IPS-NIHi7 (cell line): ENCODE measurements at regions not wholly inside any gene's neighbourhood (a gene's known extent, or its start where the extent isn't known, plus 50 kb on each side); places are given as distances from the start of the nearest gene placed in this dataset.

Source experiments
- DNase-seq: peaks from one replicate; pipeline ENCODE4 v3.0.0; 2012; ENCODE audit warnings: mixed read lengths; ENCODE audit errors: extremely low spot score

DNA sequence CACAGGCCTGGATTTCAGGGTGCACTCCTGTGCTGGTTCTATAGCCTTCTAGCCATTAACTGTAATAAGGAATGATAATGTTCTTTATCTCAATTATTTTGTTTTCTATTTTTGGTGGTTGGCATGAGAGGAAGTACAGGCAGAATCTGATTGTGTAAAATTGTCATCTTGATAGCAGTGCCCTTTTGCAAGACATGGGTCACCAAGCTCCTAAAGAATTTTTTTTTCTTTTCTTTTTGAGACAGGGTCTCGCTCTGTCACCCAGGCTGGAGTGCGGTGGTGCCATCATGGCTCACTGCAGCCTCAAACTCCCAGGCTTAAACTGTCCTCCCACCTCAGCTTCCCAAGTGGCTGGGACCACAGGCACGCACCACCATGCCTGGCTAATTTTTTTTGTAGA is 206.7 kb upstream of the JARID2 start:
- DNase-seq = no peak

DNA sequence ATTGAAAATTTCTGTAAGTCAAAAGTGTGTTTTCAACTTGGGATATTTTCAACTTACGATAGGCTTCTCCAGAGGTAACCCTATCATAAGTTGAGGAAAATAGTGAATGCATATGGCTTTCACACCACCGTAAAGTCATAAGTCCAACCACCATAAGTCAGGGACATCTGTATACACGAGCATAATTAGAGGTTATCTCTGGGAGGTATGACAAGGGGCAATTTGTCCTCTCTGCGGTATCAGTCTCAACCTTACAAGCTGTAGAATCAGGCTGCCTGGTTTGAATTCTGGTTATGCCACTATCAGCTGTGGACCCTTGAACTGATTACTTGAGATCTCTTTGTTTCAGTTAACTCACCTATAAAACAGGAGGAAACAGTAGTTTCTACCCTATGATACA is 202.9 kb upstream of the JARID2 start:
- no peak for DNase-seq

DNA sequence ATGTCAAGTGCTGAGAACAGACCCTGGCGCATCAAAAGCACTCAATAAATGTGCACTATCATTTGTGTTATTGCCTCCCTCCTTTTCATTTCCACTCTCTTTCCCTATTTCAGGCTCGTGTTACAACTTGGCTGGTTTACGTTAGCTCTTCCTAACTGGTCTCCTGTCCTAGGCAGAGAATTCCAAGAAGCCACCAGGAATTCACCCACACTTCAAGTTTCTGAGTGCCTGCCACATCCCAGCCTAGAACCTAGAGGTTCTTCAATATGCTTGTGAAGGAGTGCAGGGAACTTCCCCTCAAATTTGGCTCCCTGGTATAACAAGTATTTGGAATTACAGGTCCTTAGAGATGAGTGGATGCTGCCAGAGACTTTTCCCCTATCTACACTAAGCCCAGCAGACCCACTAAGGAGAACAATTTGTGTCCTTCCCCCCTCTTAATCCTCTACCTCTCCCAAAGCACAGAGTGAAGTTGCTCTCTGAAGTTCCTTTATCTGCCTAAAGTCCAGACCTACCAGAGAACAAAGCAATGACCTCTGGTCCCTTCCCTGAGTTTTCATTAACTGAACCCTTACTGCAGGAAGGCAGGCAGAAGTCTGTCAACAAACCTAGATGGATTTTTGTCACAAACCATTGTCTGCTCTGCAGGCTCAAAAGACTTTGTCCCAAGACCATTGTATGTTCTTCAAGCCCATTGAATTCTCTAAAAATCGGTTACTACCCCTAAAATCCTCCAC is 201.6 kb upstream of the JARID2 start:
- DNase-seq = no peak

DNA sequence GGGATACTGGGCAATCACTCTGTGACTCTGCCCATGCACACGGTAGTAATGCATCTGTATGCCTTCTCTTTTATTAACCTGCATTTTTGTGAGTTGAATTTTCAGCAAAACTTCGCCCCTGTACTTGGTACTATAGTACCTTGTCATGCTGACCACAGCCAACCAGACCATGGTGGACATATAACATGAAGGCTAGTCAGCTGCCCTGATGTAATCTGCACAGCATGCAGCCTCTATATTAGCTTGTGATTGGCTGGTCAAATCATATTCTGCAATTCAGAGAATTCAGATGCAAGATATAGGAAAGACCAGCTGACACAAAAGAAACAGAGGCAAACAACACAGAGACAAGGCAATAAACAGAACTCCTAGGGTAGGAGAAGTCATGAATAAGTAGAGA is 200.9 kb upstream of the JARID2 start:
- no peak for DNase-seq

DNA sequence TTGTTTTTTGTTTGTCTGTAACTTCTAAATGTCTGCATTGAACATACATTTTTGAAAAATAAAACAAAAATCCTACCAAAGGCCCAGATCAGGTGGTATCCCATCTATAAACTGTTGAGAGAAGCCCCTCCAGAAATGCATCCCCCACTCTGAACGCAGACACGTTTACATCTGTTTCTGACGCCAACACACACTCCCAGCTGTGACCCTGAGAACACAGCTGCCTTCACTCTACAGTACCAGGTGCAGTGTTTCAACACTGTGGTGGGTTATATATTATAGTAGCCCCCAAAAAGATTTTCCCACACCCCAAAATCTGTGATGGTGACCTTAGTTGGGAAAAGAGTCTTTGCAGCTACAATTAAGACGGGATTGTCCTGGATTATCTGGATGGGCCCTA is 199.1 kb upstream of the JARID2 start:
- DNase-seq = no peak

DNA sequence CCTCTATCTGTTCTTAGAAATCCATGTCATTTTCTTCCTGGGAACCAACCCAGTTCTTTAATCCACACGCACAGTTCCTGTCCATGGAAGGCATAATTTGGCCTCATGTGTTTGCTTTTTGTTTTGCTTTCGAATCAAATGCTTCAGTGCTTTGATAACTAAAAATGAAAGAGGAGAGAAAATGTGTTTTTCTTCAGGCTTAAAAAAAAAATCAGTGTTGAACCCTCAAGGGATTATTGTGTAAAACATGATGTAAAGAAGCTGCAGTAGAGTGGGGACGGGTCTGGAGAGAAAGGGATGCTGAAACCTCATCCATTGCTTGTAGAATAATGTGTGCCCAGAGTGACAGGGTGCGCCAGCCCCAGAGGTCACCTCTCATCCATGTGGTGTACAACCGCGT is 197.5 kb upstream of the JARID2 start:
- DNase-seq = no peak

DNA sequence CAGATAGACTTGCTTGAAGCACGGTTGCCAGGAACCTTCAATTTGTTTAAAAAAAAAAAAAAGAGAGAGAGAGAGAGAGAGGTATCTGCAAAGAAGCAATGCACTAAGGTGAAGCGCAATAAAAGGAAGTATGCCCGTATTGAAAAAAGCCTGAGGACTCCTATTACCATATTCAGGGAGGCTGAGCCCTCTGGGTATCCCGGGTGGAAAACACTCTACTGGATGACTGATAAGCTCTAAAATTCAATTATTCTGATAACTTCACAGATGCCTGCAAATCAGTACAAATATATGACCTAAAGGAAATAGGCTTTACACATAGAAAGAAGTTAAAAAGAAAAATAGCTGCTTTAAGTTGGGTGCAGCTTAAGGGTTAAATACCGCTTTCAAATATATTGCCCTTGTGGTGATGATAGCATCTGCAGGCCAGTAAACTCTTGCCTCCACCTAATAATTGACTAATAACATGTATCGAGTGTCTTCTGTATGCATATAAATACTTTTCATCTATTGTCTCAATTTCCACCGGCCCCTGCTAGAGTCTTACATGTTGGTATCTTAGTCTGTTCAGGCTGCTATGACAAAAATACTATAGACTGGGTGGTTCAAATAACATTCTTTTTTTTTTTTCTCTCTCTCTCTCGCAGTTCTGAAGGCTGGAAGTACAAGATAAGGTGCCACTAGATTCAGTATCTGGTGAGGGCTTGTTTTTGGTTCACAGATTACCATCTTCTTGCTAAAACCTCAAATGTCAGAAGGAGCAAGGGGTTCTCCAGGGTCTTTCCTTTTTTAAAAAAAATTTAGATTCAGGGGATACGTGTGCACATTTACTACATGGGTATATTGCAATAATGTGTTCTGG is 187.4 kb upstream of the JARID2 start:
- no peak for DNase-seq

DNA sequence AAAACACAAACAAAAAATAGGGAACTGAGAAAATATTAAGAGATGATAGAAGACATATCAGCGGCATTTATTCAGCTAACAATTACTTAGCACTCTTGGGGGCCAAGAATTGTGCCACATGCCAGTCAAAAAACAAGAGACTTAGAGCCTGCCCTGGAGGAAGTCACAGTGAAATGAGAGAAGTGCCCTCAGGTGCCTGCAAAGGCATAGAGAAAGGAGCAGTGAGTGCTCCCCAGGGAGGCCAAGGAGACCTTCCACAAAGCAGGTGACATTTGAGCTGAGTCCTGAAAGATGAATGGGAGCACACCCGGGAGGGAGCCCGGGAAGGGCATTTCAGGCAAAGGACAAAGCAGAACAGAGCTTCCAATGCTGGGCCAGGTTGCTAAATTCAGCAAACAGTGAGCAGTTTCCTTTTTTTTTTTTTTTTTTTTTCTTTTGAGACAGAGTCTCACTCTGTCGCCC is 184.7 kb upstream of the JARID2 start:
- no peak for DNase-seq

DNA sequence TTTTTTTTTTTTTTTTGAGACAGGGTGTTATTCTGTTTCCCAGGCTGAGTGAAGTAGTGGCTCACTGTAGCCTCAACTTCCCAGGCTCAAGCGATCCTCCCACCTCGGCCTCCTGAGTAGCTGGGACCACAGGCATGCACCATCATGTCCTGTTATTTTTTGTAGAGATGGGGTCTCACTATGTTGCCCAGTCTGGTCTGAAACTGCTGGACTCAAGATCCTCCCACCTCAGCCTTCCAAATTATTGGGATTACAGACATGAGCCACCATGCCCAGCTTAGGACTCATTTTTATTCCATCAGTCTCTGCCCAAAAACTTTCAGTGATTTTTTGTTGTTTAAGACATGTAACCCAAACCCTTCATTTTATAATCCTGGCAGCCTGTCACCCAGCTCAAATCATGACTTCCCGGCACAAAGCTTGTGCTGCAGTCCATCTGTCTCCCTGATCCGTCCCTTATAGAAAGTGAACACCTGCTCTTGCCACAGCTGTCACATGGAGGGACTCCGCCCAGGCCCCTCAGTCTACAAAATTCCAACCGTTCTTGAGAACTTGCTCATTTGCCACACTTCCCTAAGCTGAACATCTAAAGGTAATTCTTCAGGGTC is 183.9 kb upstream of the JARID2 start:
- no peak for DNase-seq

DNA sequence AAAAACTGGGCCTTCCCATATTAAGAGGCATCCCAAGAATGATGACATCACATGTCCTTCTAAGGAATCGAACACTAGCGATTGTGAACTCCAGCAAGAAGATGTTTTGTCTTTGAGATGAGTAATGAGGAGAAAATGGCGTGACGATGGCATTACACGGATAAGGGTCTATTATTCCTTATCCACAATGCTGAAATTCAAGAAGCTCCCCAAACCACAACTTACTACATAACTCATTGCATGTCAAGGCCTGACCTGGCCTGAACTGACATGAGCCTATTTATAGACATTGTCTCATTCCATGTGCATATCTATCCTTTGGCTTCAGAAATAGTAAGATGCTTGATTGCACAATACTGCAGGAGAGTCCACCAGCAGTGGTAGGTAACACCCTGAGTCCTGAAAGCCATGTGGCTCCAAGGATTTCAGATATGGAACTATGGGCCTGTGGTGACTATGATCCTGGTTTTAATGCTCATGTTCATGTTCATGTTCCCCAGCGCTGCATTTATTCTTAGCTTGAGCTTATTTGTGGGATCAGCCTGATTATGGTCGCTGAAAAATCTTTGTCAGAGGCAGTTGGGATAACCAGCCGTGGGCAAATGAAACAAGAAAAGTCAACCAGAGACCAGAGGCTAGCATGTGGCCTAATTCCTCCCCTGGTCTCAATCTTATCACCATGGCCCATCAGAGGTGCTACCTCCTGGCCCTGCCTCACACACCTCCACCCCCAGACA is 183.2 kb upstream of the JARID2 start:
- no peak for DNase-seq

DNA sequence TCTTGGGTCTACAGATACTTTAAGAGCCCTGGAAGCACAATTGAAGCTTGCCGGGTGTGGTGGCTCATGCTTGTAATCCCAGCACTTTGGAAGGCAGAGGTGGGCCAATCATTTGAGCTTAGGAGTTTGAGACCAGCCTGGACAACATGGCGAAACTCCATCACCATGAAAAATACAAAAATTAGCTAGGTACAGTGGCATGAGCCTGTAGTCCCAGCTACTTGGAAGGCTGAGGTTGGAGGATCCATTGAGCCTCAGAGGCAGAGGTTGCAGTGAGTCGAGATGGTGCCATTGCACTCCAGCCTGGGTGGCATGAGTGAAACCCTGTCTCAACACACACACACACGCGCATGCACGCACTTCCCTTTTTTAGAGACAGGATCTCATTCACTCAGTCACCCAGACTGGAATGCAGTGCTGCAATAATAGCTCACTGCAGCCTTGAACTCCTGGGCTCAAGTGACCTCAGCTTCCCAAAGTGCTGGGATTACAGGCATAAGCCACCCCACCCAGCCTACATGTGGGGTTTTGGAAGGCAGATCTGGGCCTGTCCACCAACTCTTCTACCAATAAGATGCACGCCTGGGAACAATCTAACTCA is 182.5 kb upstream of the JARID2 start:
- no peak for DNase-seq

DNA sequence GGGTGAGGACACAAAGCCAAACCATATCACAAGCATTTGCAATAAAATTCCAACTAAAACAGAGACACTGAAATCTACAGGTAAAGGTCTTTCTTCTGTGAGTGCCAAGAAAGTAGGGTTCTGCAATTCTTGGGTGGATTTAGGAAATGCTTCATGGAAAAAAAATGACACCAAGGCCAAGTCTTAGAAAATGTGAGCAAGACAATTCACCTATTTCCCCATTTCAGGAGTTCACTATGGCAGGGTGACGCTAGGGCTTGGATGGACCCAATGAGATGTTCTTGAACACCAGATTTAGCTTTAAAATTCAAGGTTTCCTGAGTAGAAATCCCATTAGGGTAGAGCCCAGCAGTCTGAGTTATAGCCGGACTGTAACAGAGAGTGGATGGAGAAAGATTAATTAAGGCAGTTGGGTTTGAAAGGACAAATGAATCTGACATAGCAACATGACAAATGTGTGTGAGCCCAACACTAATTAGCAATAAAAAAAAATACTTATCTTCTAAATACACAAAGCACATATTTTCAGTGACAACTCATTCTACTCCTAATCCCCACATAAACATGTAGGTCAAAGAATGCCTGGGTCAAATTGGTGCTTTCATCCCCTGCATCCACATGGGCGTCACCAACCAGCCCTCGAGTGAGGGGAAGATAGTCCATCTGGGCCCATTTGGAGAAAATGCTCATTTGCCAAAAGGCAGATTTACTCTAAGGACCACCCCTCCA is 180.4 kb upstream of the JARID2 start:
- DNase-seq = no peak

DNA sequence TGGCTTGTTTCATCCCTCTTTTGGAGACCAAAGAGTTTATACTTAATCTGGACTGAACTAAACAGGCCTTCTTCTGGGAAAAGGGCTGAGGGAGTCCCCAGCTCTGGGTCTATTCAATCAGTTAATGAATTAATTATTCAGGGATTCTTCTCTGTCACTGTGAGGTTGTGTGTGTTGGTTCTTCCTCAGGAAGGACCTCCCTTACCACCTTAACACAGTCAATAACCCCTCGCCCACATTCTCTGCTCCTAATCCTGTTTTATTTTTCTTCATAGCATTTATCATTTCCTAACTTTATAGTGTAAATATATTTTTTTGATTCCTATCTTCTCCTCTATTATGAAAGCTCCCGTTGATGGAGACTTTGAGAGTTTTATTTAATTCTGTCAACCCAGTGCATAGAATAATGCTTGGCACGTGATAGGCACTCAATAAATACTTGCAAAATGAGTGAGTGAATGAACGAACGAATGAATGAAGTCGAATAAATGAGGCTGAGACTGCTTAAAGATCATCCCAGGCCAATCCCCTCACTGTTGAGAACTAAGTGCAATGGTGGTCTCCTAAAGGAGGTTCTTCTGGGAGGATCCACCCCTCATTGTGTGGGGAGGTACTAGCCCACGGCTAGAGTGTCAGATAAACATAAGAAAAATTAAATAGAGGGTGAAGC is 179.6 kb upstream of the JARID2 start:
- DNase-seq = no peak

DNA sequence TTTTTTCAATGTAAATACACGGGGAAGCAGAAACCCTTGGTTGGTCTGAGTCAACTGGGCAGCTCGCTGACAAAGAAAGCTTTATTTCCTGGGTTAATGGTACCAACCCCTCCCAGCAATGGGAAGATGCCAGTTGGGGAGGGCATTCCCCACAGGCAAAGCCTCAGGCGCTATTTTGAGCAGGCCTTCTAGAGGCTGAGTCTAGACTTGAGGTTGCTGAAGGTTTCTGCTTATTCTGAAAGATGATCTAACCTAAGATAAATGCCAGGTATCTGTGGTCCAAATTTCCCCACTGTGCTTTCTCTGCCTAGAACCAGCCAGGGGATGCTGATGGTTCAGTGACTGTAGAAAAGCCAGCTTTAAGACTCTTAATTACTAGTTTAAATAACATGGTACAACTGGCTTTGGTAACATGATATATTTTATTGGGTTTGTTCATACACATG is 172.5 kb upstream of the JARID2 start:
- no peak for DNase-seq

DNA sequence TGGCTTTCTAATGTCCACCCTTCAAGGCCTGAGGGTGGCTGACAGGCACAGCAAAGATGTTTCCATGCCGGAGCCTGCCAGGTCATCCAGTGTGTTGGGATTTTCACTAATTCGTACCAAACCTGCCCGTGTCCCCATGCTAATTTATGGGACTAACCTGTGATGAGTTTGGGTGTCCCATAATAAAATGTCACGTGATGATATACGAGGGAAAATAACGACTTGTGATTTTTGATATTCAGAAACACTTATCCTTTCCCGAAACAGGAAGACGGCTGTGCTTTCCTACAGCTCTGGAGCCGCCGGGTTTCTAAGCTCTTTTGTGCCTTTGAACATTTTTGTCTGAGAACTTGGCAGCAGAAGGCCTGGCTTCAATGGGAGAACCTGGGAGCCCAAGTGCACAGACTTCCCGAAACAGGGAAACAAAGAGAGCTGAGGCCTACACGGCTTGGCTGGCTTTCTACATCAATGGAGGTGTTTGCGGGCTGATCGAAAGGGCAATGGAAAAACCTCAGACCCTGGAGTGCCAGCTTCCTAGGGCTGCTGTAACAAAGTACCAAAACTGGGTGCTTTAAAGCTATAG is 171.9 kb upstream of the JARID2 start:
- DNase-seq = no peak

DNA sequence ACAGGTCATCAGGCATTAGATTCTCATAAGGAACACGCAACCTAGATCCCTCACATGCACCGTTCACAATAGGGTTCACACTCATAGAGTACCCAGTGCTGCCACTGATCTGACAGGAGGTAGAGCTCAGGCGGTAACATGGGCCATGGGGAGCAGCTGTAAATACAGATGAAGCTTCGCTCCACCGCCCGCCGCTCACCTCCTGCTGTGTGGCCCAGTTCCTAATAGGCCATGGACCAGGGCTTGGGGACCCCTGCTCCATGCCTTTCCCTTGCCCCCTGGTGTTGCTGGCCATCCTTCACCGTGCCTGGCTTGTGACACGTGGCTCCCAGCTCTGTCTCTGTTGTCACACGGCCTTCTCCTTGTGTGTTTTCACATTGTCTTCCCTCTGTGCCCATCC is 171.1 kb upstream of the JARID2 start:
- no peak for DNase-seq

DNA sequence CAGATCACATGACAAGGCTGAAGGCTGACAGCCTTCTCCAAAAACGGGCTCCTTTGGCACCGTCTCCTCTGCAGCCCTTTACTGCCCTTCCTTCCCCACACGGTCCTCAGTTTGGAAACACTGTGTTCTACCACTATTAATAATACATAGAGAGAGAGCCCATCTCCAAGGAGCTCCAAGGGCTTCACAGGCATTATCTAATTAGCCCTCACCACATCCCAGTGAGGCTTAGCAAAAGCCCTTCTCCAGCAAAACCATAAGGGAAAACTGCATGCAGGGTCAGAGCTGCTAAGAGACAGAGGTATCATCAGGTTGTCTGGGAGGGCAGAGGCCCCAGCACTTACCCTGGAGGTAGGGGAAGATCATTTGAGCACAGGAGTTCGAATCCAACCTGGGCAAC is 169.3 kb upstream of the JARID2 start:
- no peak for DNase-seq

DNA sequence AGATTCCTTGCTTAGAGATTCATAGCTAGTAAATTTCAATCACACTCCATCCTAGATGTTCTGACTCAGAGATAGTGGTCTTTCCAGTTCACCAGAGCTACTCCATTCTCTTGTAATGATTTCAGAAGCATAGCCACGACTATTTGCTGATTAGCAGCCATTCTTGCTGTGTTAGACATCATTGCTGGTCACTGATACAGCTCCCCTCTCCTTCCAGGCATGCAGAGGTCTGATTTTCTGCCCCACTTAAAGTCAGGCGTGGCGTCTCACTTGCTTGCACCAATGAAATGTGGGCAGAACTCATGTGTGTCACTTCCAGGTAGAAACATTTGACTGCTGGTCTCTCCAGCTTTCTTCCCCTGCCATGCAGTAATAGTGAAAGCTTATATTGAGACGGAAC is 168.9 kb upstream of the JARID2 start:
- no peak for DNase-seq

DNA sequence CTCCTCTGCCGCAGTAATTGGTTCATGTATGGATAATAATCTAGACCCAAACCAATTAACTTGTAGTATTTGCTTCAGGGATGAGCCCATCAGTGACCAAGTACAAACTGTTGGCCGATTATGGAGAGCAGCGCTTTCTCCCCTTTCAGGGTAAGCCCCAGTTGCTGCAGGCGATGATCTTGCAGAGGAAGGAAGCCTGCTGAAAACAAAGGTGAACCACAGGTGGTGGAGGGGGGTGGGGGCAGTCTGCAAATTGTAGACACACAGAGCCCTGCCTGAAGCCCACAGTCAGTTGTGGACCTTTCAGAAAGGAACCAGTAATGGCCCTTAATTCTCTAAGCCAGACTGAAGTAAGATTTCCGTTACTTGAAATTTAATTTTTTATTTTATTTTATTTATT is 167.9 kb upstream of the JARID2 start:
- peak; percentile 90 for DNase-seq

DNA sequence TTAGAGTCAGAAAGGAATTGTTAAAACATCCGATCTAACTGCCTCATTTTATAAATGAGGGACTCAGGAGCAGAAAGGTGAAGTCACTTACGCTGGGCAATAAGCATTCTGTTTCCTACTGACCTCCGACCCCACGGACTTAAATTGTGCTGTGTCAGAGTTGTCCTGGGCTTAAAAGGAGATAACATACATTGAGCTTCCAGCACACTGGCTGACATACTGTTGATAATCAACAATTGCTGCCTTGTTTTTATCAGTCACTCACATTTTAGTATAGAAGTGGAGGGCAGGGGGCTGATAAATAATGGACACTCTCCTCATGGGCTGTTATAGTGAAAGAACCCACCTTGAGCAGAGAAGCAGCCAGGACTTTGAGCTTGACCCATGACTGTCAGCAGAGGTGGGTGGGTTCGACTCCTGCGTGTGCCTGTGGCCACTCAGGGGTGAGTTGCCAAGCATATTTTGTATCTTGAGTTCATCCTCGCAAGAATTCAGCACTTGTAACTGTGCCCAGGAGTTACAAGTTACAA is 166.5 kb upstream of the JARID2 start:
- DNase-seq = no peak
